GM12878 (cell line): ENCODE measurements at regions not wholly inside any gene's neighbourhood (a gene's known extent, or its start where the extent isn't known, plus 50 kb on each side); places are given as distances from the start of the nearest gene placed in this dataset.

Experiments used
- EP300 ChIP-seq, 2 experiments: fragments of 150-350 bp in 1 of 2; IDR thresholded peaks; 2 replicates each; pipeline ENCODE4 v1.6.1; 2011 to 2012; ENCODE audit warnings: low read depth in 2 of 2, low read length in 2 of 2, borderline replicate concordance in 1 of 2, improper control_type of control experiment in 1 of 2, inconsistent platforms in 1 of 2; ENCODE audit not compliant: control insufficient read depth in 1 of 2
- EZH2 ChIP-seq: IDR thresholded peaks from 2 replicates; pipeline ENCODE4 v1.6.1; 2012; ENCODE audit warnings: low read depth, mild to moderate bottlenecking, control low read depth, inconsistent platforms, low read length, borderline replicate concordance; ENCODE audit not compliant: control insufficient read depth
- TBL1XR1 ChIP-seq: IDR thresholded peaks from 2 replicates; pipeline ENCODE4 v1.6.1; 2012; ENCODE audit warnings: low read depth, low read length, improper control_type of control experiment
- TCF7 ChIP-seq: IDR thresholded peaks from 2 replicates; pipeline ENCODE4 v1.6.1; 2014; ENCODE audit warnings: antibody characterized with exemption, borderline replicate concordance
- ZBTB40 ChIP-seq: fragments of 450-650 bp; IDR thresholded peaks from 2 replicates; pipeline ENCODE4 v1.6.1; 2016; ENCODE audit warnings: mild to moderate bottlenecking, moderate library complexity, borderline replicate concordance
- ZSCAN29 ChIP-seq: fragments of 450-650 bp; IDR thresholded peaks from 2 replicates; pipeline ENCODE4 v1.6.1; 2017; ENCODE audit warnings: mild to moderate bottlenecking, moderate library complexity

- TF ChIP-seq ZBTB40 = no peak
- TF ChIP-seq ZSCAN29 = no peak
- no peak for TF ChIP-seq TBL1XR1
- TF ChIP-seq TCF7 = no peak
- TF ChIP-seq EP300 (IDR thresholded peaks at IDR 0.05; ENCODE audit: borderline replicate concordance in 1 of 2, control insufficient read depth in 1 of 2, low read depth in 2 of 2, low read length in 2 of 2) = no peak
- no peak for TF ChIP-seq EZH2
These were observed 889.6 kb upstream of the ADGRL4 start for GRCh38 chr1:79896140-79896539.
